Amygdala (tissue), 56 donors: ENCODE measurements at regions not wholly inside any gene's neighbourhood (a gene's known extent, or its start where the extent isn't known, plus 50 kb on each side); places are given as distances from the start of the nearest gene placed in this dataset.

Source experiments
- DNase-seq, 56 donors: peaks; one replicate each; lab custom pipeline; 2025; lab: John Stamatoyannopoulos, UW

- DNase-seq: peak in 2 of 56 donors; percentile 6 to 7
Observed at GRCh38 chr6:82298012-82298411, 50.5 kb upstream of the IBTK start.
